GM19239 (cell line): ENCODE measurements at regions not wholly inside any gene's neighbourhood (a gene's known extent, or its start where the extent isn't known, plus 50 kb on each side); places are given as distances from the start of the nearest gene placed in this dataset.

Experiments
- DNase-seq: peaks from one replicate; pipeline ENCODE4 v3.0.0; 2011; ENCODE audit warnings: low spot score; ENCODE audit not compliant: insufficient read length
- FAIRE-seq: peaks from 2 replicates; lab custom pipeline; 2011; peaks lifted over from hg19 to GRCh38; lab: Jason Lieb, UNC

- FAIRE-seq (no peak), DNase-seq (no peak)
Measured at GRCh38 chr9:8096091-8096490, 296.5 kb upstream of the DMAC1 start.

- FAIRE-seq (no peak), DNase-seq (no peak)
Measured at GRCh38 chr9:8095672-8096086, 296.1 kb upstream of the DMAC1 start.

- FAIRE-seq (no peak), DNase-seq (no peak)
Measured at GRCh38 chr9:8088477-8088876, 288.9 kb upstream of the DMAC1 start.

GRCh38 chr9:8085986-8086385 is 286.4 kb upstream of the DMAC1 start:
- DNase-seq (no peak), FAIRE-seq (no peak)

GRCh38 chr9:8078641-8079140 is 279.1 kb upstream of the DMAC1 start:
- DNase-seq = no peak
- no peak for FAIRE-seq

GRCh38 chr9:8074713-8075286 is 275.2 kb upstream of the DMAC1 start:
- FAIRE-seq (no peak), DNase-seq (no peak)

- DNase-seq (no peak), FAIRE-seq (no peak)
Measured at GRCh38 chr9:8071445-8071798, 271.8 kb upstream of the DMAC1 start.

GRCh38 chr9:8070779-8071444 is 271.3 kb upstream of the DMAC1 start:
- no peak for DNase-seq
- FAIRE-seq = no peak

GRCh38 chr9:8062459-8062858 is 262.9 kb upstream of the DMAC1 start:
- FAIRE-seq (no peak), DNase-seq (no peak)

GRCh38 chr9:8053501-8053900 is 253.9 kb upstream of the DMAC1 start:
- DNase-seq (no peak), FAIRE-seq (no peak)

- FAIRE-seq (no peak), DNase-seq (no peak)
Measured at GRCh38 chr9:8052991-8053390, 253.4 kb upstream of the DMAC1 start.

- DNase-seq (no peak), FAIRE-seq (no peak)
Measured at GRCh38 chr9:8037745-8038144, 238.2 kb upstream of the DMAC1 start.

- FAIRE-seq (no peak), DNase-seq (no peak)
Measured at GRCh38 chr9:8036914-8037524, 237.4 kb upstream of the DMAC1 start.

GRCh38 chr9:8033794-8034193 is 234.2 kb upstream of the DMAC1 start:
- no peak for DNase-seq
- FAIRE-seq = no peak

GRCh38 chr9:8030095-8030494 is 230.5 kb upstream of the DMAC1 start:
- FAIRE-seq = no peak

GRCh38 chr9:8027351-8027750 is 227.8 kb upstream of the DMAC1 start:
- DNase-seq (no peak), FAIRE-seq (no peak)

More at GRCh38 chr9:8030095-8030494, 230.5 kb upstream of the DMAC1 start:
- DNase-seq = no peak

GRCh38 chr9:8025551-8025950 is 226.0 kb upstream of the DMAC1 start:
- FAIRE-seq (no peak), DNase-seq (no peak)

- FAIRE-seq = no peak
- no peak for DNase-seq
Measured at GRCh38 chr9:8020186-8020585, 220.6 kb upstream of the DMAC1 start.

GRCh38 chr9:8019636-8020035 is 220.1 kb upstream of the DMAC1 start:
- no peak for DNase-seq
- no peak for FAIRE-seq

GRCh38 chr9:8014997-8015682 is 215.6 kb upstream of the DMAC1 start:
- no peak for FAIRE-seq

GRCh38 chr9:8012986-8013385 is 213.4 kb upstream of the DMAC1 start:
- FAIRE-seq (no peak), DNase-seq (no peak)

More at GRCh38 chr9:8014997-8015682, 215.6 kb upstream of the DMAC1 start:
- no peak for DNase-seq
